ENCODE measurements at regions not wholly inside any gene's neighbourhood (a gene's known extent, or its start where the extent isn't known, plus 50 kb on each side); places are given as distances from the start of the nearest gene placed in this dataset.
A peak's percentile ranks its signal among the peaks of the same experiment; 100 is the strongest.
"Not testable (repeated sequence)": the region's sequence is repeated elsewhere in the genome, so short reads cannot be mapped to it uniquely, and the experiment has no call there.

DNA sequence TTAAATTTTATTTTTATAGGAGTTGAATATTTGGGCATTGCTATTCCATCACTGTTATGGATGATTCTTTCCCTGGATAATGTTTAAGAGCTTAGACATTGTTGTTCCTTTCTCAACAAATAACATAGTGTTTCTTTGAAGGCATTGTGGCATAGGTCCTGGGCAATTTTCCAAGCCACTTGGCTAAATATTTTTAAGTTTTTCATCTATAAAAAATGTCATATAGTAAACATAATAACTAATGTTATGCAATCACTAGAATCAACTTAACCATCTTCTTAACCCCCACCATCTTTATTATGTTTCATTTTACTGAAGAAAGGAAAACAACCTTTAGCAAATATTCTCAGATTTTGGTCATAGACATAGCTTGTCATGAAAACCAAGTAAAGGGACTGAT, 600.6 kb upstream of the LMO3 start:
- no peak for DNase-seq

DNA sequence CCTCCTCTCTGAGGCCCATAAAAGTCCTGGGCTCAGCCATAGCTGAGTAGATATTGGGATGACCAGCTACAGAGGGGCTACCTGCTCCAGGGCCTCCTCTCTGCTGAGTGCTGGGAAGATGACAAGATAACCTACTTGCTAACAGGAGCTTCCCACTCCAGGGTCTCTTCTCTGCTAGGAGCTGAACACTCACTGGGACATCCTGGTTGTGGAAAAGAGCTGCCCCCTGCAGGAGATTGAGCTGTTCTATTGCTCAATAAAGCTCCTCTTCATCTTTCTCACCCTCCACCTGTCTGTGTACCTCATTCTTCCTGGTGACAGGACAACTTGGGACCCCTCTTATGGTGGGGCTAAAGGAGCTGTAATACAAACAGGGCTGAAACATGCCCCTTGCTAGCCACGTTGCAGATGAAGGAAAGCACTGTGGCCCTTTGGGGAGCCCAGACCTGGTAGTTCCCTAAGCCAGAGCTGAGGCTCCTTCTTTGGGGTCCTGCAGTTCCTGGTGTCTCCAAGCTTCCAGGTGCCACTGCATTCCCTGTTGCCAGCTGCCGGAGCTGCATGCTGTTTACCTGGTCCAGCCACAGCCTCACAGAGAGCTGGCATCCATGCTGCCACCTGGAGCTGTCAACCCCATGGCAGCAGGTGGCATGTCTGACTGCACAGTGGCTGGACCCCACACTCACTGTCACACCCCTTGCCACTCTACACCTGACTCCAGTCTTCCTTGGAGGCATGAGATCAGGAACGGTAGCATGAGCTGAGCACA, 598.5 kb upstream of the LMO3 start:
- no peak for DNase-seq

- no peak for DNase-seq
These were observed 597.5 kb upstream of the LMO3 start for GRCh38 chr12:17203497-17203896.

- no peak for DNase-seq
These were observed 592.0 kb upstream of the LMO3 start for GRCh38 chr12:17197971-17198370.

- no peak for DNase-seq
These were observed 586.8 kb upstream of the LMO3 start for GRCh38 chr12:17192721-17193120.

GRCh38 chr12:17169726-17170471, 563.9 kb upstream of the LMO3 start:
- no peak for DNase-seq

GRCh38 chr12:17159506-17160300, 553.7 kb upstream of the LMO3 start:
- no peak for DNase-seq

DNA sequence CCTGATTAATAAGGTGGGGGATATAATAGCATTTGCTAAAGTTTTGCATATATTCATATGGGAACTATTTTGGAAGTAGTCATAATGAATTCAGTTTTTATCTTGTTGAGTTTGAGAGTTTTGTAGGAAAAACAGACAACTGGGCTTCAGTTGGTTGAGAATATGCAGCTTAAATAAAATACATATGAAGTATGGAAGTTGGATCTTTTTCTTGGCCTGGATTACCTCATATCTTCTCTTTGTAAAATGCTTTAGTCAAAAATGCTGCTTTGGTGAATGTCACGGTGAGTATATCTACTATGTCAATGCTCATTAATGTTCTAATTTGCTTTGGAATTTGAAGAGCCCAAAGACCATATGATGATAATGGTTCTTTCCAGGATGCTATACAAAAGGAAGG, 552.2 kb upstream of the LMO3 start:
- no peak for DNase-seq

- no peak for DNase-seq
These were observed 546.0 kb upstream of the LMO3 start for GRCh38 chr12:17151917-17152316.

GRCh38 chr12:17148706-17149105, 542.7 kb upstream of the LMO3 start:
- DNase-seq, result peak in 1 of 2 experiments; percentile 5

DNA sequence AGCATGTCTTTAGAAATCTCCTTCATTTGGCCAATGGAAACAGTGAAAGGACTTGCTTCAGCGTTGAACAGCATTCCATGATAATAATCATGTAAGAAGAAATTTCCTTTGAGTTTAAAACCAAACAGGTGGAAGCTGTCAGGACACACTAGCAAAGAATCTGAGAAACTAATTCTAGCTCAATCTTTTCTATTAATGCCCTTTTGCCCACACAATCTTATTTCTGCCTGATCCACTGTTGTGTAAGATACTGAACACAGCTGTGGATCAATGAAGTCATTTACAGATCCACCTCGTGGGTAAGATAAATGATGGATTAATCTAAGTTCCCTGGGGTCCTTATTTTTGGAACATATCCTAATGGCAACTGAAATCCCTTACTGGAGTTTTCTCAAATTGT, 536.9 kb upstream of the LMO3 start:
- DNase-seq, result no peak

GRCh38 chr12:17139931-17140330, 534.0 kb upstream of the LMO3 start:
- no peak for DNase-seq

- DNase-seq, result no peak
These were observed 531.4 kb upstream of the LMO3 start for GRCh38 chr12:17137396-17137795.

GRCh38 chr12:17134315-17134714, 528.4 kb upstream of the LMO3 start:
- DNase-seq, result no peak

- no peak for DNase-seq
These were observed 526.4 kb upstream of the LMO3 start for GRCh38 chr12:17132336-17132735.

- DNase-seq, result not testable (repeated sequence)
These were observed 510.6 kb upstream of the LMO3 start for GRCh38 chr12:17116538-17116937.

DNA sequence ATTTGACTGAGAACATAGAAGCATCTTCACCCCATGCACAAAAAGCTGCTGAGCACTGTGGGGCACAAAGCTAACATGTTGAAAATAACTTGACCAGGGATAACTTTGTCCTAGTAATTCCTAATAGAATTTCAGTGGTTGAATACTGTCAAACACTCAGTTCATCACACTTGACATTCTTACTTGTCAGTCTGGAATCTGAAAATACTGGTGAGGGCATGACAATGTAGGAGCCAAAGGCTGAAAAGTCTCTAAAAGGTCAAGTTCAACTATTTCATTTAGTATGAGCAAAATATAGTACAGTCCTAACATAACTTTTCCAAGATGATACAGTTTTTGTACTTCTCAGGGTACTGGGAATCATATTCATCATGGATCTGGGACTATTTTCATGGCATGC, 504.4 kb upstream of the LMO3 start:
- no peak for DNase-seq

DNA sequence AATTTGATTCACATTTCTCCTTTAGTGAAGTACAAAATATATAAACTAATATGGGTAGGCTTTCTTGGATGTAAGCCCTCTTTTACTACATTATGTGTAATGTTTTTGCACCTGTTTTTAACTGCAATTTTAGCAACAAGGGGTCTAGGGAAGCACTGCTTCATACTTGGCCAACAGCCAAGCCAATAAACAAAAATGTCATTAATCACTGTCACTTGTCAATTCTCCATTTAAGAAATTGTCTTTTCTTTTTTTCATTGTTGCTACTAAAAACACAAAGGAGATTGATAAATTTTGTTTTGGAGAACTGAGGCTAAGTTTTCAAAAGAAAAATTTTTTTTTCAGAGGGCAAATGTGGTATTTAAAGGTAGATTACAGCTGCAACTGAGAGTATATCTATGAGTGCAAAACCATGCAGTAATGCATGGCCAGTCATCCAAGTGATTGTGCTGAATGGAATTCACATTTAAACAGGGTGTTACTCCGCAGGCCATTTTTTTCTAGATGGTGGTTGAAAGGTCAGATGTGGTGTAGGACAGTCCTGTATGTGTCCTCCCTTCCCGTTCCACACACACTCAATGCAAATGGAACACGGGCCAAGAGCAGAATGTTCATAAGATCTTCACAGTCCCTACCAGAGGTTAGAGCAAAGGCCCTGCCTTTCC, 503.0 kb upstream of the LMO3 start:
- no peak for DNase-seq

GRCh38 chr12:17104801-17105200, 498.8 kb upstream of the LMO3 start:
- DNase-seq, result no peak

DNA sequence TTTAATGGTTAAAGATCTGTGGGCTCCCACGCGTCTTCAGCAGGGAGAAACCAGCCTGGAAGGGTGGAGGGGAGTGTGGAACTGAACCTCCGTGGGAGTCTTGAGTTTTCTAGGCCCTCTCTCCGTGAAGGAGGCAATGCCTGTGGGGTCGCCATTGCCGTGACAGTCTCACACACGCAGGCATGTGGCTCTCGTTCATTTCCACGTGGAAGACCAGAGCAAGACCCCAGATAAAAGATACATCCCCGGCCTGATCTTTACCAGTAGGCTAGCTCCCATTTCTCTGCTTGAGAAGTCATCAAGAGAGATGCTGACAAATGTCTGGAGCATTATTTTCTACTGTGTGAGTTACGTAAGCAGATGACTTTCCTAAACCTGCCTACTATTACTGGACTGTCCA, 491.7 kb upstream of the LMO3 start:
- DNase-seq, result no peak

DNA sequence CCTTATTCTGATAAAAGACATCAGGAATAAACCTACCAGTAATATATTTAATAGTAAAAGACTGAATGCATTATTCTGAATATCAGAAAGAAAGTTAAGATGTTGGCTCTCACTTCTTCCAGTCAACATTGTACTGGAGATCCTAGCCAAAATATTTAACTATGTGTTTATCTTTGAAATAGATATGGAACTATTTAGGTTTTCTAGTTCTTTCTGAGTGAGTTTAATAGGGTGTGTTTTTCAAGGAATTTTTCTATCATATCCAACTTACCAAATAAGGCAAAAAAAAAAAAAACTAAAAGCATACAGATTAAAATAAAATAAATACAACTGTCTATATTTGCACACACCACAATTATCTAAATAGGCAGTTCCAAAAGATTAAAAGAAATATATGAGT, 478.9 kb upstream of the LMO3 start:
- DNase-seq, result no peak

DNA sequence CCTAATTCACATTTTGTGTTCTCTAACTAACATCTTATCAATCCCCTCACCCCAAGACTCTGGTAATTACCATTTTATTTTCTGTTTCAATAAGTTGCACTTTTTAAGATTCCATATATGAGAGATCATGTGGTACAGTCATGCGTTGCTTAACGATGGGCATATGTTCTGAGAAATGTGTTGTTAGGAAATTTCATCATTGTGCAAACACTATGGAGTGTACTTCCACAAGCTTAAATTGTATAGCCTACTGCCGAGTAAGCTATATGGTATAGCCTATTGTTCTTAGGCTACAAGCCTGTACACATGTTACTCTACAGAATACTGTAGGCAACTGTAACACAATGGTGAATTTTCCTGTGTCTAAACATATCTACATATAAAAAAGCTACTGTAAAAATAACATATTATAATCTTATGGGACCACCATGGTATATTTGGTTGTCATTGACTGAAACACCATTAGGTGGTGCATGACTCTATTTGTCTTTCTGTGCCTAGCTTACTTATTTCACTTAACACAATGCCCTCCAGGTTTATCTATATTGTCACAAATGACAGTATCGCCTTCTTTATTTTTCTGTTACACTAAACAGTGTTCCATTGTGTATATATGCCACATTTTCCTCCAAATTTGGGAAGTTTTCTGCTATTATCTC, 473.4 kb upstream of the LMO3 start:
- DNase-seq, result no peak

- DNase-seq, result no peak
These were observed 471.6 kb upstream of the LMO3 start for GRCh38 chr12:17077594-17077993.

All from NCI-H526 (cell line).